ENCODE measurements at regions not wholly inside any gene's neighbourhood (a gene's known extent, or its start where the extent isn't known, plus 50 kb on each side); places are given as distances from the start of the nearest gene placed in this dataset.

DNA sequence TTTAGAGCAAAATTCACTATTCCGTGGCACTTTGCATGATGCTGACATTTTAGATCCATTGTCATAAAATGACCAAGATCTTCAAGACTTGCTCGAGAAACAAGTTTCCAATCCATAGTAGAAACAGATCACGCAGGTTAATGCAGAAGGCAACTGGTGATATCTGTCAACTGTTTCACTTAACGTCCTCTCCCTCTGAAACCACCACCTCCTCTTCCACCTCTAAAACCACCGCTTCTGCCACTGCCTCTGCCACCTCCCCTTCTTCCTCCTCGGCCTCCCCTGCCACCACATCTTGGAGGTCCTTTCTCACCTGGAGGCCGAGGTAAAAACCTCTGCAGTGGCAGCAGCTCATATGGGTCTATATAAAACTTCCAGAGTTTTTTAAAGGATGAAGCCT lies 84.6 kb upstream of the IRF2 start:
- DNase-seq, result no peak
- H3K27me3 ChIP-seq, result no peaks in the 10 kb centered on the region

GRCh38 chr4:184553891-184554290 lies 79.5 kb upstream of the IRF2 start:
- Histone ChIP-seq H3K27me3 (no peaks in the 10 kb centered on the region), H3K36me3 (no peaks in the 10 kb centered on the region), H3K4me1 (ENCODE audit: insufficient read depth) (no peaks in the 10 kb centered on the region), H3K4me3 (no peak overlapping the region), H3K27ac (no peak overlapping the region), H3K9me3 (no peaks in the 10 kb centered on the region)
- intact Hi-C loops (cut with DNase I), result no loop called here
- DNase-seq, result no peak
- 68 to 80% (median 75%) methylated on average over 4 of the region's 4 CpGs for WGBS, 3 donors
- TF ChIP-seq, protein P1, sequence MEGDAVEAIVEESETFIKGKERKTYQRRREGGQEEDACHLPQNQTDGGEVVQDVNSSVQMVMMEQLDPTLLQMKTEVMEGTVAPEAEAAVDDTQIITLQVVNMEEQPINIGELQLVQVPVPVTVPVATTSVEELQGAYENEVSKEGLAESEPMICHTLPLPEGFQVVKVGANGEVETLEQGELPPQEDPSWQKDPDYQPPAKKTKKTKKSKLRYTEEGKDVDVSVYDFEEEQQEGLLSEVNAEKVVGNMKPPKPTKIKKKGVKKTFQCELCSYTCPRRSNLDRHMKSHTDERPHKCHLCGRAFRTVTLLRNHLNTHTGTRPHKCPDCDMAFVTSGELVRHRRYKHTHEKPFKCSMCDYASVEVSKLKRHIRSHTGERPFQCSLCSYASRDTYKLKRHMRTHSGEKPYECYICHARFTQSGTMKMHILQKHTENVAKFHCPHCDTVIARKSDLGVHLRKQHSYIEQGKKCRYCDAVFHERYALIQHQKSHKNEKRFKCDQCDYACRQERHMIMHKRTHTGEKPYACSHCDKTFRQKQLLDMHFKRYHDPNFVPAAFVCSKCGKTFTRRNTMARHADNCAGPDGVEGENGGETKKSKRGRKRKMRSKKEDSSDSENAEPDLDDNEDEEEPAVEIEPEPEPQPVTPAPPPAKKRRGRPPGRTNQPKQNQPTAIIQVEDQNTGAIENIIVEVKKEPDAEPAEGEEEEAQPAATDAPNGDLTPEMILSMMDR (IDR thresholded peaks at IDR 0.05), result no peak
- TF ChIP-seq POLR2A (IDR thresholded peaks at IDR 0.05) (no peak), EP300 (IDR thresholded peaks at IDR 0.05) (no peak)

More for the DNA sequence above, 84.6 kb upstream of the IRF2 start:
- intact Hi-C loops (cut with DNase I), result no loop called here
- no peak overlapping the region for H3K4me3 ChIP-seq
- WGBS, 3 donors, result 74 to 76% (median 75%) methylated on average over 7 of the region's 7 CpGs
- no peak overlapping the region for H3K27ac ChIP-seq
- no peak for TF ChIP-seq EP300 (IDR thresholded peaks at IDR 0.05)
- TF ChIP-seq, protein P1 (IDR thresholded peaks at IDR 0.05), result no peak
- no peak for TF ChIP-seq POLR2A (IDR thresholded peaks at IDR 0.05)
- H3K4me1 ChIP-seq (ENCODE audit: insufficient read depth), result no peaks in the 10 kb centered on the region
- no peaks in the 10 kb centered on the region for H3K9me3 ChIP-seq
- no peaks in the 10 kb centered on the region for H3K36me3 ChIP-seq

- TF ChIP-seq EP300 (IDR thresholded peaks at IDR 0.05) (no peak), POLR2A (IDR thresholded peaks at IDR 0.05) (no peak)
- TF ChIP-seq, protein P1 (IDR thresholded peaks at IDR 0.05), result no peak
- H3K27me3 ChIP-seq, result no peaks in the 10 kb centered on the region
- intact Hi-C loops (cut with DNase I), result no loop called here
- no peaks in the 10 kb centered on the region for H3K4me1 ChIP-seq (ENCODE audit: insufficient read depth)
- H3K27ac ChIP-seq, result no peak overlapping the region
- 5 to 20% (median 8%) methylated on average over 3 of the region's 3 CpGs for WGBS, 3 donors
- H3K4me3 ChIP-seq, result no peak overlapping the region
- H3K36me3 ChIP-seq, result no peaks in the 10 kb centered on the region
- DNase-seq, result no peak
- H3K9me3 ChIP-seq, result no peaks in the 10 kb centered on the region
These were observed 76.1 kb upstream of the IRF2 start for GRCh38 chr4:184550476-184550875.

DNA sequence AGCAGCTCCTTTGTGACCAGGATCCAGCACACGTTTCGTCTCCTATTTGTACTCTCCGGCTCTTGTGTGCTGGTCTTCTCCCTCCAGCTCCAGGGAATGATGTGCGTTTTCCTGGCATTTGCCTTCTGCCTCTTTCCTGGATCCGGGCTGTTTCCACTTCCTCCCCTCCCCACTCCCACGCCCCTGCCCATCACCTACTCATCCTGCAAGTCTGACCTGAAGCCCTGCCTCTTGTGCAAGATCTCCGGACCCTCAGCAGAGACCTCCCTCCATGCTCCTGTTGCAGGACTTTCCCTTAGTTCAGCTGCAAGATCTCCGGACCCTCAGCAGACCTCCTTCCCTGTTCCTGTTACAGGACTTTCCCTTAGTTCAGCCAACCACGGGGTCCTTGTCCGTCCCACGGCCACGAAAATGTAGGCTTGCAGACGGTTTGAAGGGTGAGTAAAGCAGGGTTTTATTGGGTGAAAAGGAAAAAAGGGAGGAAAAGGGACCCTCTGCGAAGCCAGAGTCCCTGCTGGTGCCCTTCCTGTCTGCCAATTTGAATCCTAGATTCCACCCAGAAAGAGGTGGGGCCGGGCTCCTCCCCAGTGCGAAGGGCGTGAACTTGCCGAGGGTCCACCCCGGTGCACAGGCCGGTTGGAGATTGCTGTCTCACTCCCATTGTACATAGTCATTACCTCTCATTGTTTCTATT lies 74.4 kb upstream of the IRF2 start:
- TF ChIP-seq, protein P1 (IDR thresholded peaks at IDR 0.05), result no peak
- TF ChIP-seq POLR2A (IDR thresholded peaks at IDR 0.05) (no peak), EP300 (IDR thresholded peaks at IDR 0.05) (no peak)
- Histone ChIP-seq H3K27ac (no peak overlapping the region), H3K4me1 (ENCODE audit: insufficient read depth) (no peaks in the 10 kb centered on the region), H3K4me3 (no peak overlapping the region), H3K27me3 (no peaks in the 10 kb centered on the region), H3K9me3 (no peaks in the 10 kb centered on the region), H3K36me3 (no peaks in the 10 kb centered on the region)
- WGBS, 3 donors, result 68 to 72% (median 68%) methylated on average over 20 of the region's 20 CpGs
- DNase-seq, result no peak
- intact Hi-C loops (cut with DNase I), result no loop called here
